ENCODE measurements at regions not wholly inside any gene's neighbourhood (a gene's known extent, or its start where the extent isn't known, plus 50 kb on each side); places are given as distances from the start of the nearest gene placed in this dataset.
"Not testable (repeated sequence)": the region's sequence is repeated elsewhere in the genome, so short reads cannot be mapped to it uniquely, and the experiment has no call there.

GRCh38 chr13:90455067-90455466 is 892.4 kb upstream of the MIR17HG start:
- no peak for DNase-seq (ENCODE audit: low spot score)

DNA sequence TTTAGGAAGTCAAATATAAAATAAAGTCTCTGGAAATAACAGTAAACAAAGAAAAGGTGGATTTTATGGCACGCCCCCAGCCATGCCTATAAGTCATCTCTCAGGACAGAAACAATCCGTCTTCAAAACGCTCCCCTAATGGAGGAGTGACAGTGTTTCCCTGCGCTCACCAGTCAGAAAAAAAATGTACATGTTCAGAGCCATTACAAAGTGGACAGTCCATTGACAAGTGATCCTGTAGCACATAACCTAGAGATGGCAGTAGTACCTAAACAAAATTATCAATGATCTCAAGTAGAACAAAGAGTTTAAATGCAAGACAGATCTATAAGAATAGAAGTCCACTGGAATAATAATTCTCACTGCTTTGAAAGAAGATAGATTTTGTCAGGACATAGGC is 891.7 kb upstream of the MIR17HG start:
- DNase-seq (ENCODE audit: low spot score), result no peak

DNA sequence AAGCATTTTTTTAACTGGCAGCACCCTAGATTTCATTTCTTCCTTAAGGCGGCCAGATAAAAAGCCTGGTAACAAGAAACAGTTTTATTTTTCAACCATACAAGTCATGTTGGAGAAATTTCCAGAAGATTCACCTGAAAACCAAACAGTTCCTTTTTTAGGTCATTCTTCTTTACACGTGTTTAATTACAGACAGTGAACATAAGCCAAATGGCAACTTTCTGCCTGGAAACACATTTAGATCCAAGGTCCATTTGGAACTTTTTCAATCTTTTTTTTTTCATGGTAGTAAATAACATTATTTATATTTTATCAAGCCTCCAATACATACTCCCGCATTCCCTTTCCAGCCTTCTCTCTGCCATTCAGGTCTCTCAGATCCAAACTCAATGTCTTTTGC is 886.1 kb upstream of the MIR17HG start:
- no peak for DNase-seq (ENCODE audit: low spot score)

- no peak for DNase-seq (ENCODE audit: low spot score)
Observed at GRCh38 chr13:90477216-90477615, 870.3 kb upstream of the MIR17HG start.

GRCh38 chr13:90483906-90484305 is 863.6 kb upstream of the MIR17HG start:
- no peak for DNase-seq (ENCODE audit: low spot score)

GRCh38 chr13:90485436-90485835 is 862.1 kb upstream of the MIR17HG start:
- DNase-seq (ENCODE audit: low spot score), result no peak

DNA sequence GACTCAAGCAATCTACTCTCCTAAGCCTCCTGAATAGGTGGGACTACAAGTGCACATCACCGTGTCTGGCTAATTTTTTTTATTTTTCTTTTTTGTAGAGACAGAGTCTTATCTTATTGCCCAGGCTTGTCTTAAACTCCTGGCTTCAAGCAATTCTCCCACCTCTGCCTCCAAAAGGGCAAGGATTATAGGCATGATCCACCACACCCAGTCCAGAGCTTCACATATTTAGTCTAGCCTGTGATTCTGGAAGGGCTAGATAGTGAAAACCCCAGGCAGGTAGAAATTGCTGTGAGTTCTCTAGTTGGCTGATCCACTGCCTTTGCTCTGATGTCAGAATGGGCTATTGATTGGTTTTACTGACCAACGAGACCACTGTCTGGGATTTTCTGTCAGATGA is 854.6 kb upstream of the MIR17HG start:
- DNase-seq (ENCODE audit: low spot score), result no peak

DNA sequence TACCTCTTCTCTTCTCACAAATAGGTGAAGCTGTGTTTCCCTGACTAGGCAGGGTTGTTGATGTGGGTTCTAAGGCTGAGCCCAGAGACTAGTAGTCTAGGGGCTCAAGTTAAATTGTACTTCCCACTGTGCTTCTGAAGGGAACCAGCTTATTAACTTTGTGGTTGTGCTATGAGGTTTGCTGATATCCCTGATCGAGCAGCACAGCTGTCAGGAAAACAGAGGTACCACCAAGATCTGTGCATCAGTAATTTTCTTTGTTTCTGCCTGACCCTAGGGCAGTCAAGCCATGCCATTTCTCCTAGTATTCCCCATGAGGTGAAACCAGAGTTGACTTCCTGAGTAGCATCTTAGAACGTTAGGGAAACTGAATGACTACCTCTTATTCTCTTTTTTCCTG is 853.8 kb upstream of the MIR17HG start:
- DNase-seq (ENCODE audit: low spot score), result no peak

- not testable (repeated sequence) for DNase-seq (ENCODE audit: low spot score)
Observed at GRCh38 chr13:90494849-90495248, 852.6 kb upstream of the MIR17HG start.

DNA sequence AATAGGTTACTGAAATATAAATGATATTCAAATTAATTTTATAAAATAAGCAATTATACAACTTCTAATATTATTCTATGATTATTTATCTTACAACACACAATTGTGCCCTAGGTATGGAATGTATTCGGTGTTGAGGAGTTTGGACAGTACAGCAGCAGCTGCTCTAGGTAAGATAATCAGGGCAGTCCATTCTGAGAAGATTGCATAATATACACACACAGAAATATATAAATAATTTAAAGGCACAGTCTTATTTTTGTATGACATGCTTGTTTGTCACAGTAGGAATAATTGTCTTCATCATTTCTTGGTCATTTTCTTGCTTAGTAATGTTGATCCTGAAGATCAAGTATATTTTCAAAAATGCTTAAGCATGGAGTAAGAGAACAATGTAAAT is 849.4 kb upstream of the MIR17HG start:
- no peak for DNase-seq (ENCODE audit: low spot score)

- DNase-seq (ENCODE audit: low spot score), result no peak
Observed at GRCh38 chr13:90498816-90499215, 848.7 kb upstream of the MIR17HG start.

DNA sequence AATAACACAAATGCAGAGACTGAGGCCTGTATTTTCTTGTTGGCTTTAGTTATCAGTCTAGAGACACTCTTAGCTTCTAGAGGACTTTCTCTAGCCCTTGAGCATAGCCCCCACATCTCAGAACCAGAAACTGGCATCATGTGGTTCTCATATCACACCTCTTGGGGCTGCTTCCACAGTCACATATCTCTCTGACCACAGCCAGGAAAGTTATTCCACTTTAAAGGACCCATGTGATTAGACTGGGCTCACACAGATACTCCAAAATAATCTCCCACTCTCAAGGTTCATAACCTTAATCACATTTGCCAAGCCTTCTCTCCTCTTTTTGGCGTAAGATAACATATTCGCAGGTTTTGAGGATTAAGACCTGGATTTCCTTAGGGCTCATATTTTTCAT is 846.9 kb upstream of the MIR17HG start:
- DNase-seq (ENCODE audit: low spot score), result no peak

GRCh38 chr13:90502153-90502552 is 845.3 kb upstream of the MIR17HG start:
- no peak for DNase-seq (ENCODE audit: low spot score)

- DNase-seq (ENCODE audit: low spot score), result no peak
Observed at GRCh38 chr13:90502762-90503161, 844.7 kb upstream of the MIR17HG start.

DNA sequence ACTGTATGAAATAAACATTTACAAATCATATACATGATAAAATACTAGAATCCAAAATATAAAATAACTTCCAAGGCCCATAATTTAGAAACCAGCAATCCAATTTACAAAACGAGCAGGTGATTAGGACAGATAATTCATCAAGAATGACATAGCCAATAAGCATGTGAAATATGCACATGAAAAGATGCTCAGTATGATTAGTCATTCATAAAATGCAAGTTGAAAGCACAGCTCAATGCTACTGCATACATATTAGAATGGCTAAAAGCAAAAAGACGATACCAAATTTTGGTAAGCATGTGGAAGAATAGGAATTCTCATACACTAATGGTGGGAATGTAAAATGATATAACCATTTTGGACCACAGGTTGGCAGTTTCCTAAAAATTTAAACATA is 837.2 kb upstream of the MIR17HG start:
- no peak for DNase-seq (ENCODE audit: low spot score)

DNA sequence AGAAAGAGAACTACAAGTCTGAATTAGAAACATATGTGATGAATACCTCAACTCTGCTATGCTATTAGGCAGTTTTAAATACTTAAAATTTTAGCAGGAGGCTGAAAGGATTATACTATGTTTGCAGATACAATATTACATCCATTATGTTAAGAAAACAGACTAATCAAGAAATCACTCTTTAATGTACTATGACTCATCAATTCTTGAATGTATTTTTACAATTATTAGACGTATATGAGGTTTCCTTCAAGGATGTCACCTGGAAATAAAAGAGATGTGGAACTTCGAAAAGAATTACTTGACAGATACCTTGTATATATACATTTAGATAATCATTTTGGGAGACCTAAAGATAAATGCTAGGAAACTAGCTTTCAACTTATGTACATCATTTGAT is 835.6 kb upstream of the MIR17HG start:
- DNase-seq (ENCODE audit: low spot score), result no peak

GRCh38 chr13:90514712-90515111 is 832.8 kb upstream of the MIR17HG start:
- not testable (repeated sequence) for DNase-seq (ENCODE audit: low spot score)

- no peak for DNase-seq (ENCODE audit: low spot score)
Observed at GRCh38 chr13:90518417-90518816, 829.1 kb upstream of the MIR17HG start.

GRCh38 chr13:90519157-90519556 is 828.3 kb upstream of the MIR17HG start:
- DNase-seq (ENCODE audit: low spot score), result no peak

GRCh38 chr13:90526711-90527110 is 820.8 kb upstream of the MIR17HG start:
- DNase-seq (ENCODE audit: low spot score), result no peak

- DNase-seq (ENCODE audit: low spot score), result no peak
Observed at GRCh38 chr13:90531744-90532143, 815.7 kb upstream of the MIR17HG start.

DNA sequence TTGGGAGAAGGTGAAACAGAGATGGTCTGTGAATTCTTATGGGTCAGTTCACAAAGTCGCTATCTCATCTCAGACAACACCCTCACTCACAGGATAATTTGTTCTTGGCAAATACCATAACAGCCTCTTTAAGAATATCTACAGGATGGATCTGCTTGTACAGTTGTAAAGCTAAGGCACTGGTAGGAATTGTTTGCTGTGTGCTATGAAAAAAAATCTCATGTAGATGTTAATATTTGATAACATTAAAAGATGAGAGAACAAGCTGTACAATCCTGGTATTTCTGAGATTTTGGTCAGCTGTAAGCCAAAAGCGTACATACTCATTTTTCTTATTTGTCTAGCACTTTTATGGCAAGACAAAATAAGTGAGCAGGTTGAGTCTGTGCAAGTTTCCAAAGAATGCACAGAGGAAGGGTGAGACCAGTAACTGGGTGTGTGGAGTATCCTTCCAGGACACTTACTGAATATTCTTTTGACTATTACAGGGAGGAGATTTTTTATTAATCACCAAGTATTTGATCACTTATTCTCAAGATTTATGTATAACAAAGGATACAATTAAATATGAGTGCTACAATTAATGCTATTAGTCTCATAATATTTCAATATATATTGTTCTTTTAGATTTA is 814.5 kb upstream of the MIR17HG start:
- no peak for DNase-seq (ENCODE audit: low spot score)

DNA sequence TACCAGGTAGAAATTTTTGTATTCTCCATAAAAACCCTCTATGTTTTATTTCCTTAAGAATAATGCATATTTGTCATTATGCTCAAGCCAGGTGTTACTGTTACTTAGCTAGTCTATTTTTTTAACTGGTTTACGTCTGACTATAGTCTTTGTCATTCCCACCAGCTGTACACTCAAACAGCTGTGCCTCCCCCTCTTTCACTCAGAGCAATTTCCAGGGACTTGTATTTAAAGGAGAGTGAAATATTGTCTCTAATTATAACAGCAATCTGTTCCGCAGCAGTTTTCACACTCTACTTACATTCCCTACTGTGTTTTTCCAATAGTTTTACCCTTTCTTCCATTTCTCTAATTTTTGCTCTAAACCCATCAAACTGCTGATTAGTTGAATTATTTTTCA is 813.6 kb upstream of the MIR17HG start:
- DNase-seq (ENCODE audit: low spot score), result no peak

DNA sequence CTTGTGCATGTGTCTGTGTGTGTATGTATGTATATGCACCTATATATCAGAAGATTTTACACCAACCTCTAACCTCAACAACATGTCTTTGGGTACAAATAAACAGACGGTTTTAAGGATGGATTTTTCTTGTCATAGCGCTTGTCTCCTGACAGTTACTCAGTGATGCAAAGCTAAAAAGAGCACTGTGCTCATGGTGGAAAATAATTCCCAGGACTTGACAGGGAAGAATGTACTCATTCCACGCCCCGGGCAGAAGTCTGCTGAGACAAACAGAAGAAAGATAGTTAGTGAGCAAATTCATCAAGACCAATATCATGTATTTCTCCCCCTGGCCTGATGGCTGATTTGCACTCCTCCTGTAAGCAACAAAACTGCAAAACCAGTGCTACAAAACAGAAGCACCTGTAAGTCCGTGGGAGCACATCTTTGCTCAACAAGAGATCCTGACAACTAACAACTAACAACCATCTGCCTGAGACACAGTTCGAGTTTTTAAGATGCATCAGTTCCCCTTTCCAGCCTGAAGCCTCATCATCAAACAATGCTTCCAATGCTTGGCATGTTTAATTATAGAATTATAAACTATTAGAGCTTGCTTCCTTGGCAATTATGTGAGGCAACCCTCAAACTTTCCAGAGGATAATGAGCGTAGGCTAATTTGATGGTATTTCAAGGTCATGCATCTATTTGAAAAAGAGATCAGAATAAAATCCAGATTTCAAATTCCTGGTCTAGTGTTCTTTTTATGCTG is 812.7 kb upstream of the MIR17HG start:
- no peak for DNase-seq (ENCODE audit: low spot score)
